DND-41 (cell line): ENCODE measurements at regions not wholly inside any gene's neighbourhood (a gene's known extent, or its start where the extent isn't known, plus 50 kb on each side); places are given as distances from the start of the nearest gene placed in this dataset.

Experiments used
- ATAC-seq: fragments of 200-7000 bp; cut with Tn5 transposase; 3 replicates; pipeline ENCODE4 v1.9.1; 2021; ENCODE audit warnings: low read depth; ENCODE audit not compliant: insufficient read depth
- DNase-seq: peaks from one replicate; pipeline ENCODE4 v3.0.0-alpha.2; 2020
- H2AFZ ChIP-seq: 2 replicates; pipeline ENCODE4 v1.6.0; 2012; ENCODE audit warnings: low read depth, low read length
- H3K27ac ChIP-seq: 2 replicates; pipeline ENCODE4 v1.5.1; 2012; ENCODE audit warnings: low read length, inconsistent platforms
- H3K27me3 ChIP-seq: fragments of 200-600 bp; sonication (generic); 2 replicates; pipeline ENCODE4 v1.6.0; 2012; ENCODE audit warnings: low read length, mild to moderate bottlenecking, inconsistent platforms; ENCODE audit not compliant: insufficient read depth, poor library complexity
- H3K36me3 ChIP-seq: 2 replicates; pipeline ENCODE4 v1.5.1; 2012; ENCODE audit warnings: low read length, inconsistent platforms; ENCODE audit not compliant: insufficient read depth
- H3K4me1 ChIP-seq: 2 replicates; pipeline ENCODE4 v1.5.1; 2012; ENCODE audit warnings: mild to moderate bottlenecking, low read length; ENCODE audit not compliant: insufficient read depth
- H3K4me2 ChIP-seq: 2 replicates; pipeline ENCODE4 v1.6.0; 2012; ENCODE audit warnings: mild to moderate bottlenecking, moderate library complexity, low read length, inconsistent platforms; ENCODE audit not compliant: insufficient read depth
- H3K4me3 ChIP-seq, 2 experiments: fragments of 200-600 bp in 1 of 2; shearing (Covaris generic) in 1 of 2; 2 replicates each; pipeline ENCODE4 v1.5.1; 2012 to 2016; ENCODE audit warnings: inconsistent platforms in 2 of 2, low read length in 2 of 2, mild to moderate bottlenecking in 2 of 2, low read depth in 1 of 2, moderate library complexity in 1 of 2
- H3K79me2 ChIP-seq: 2 replicates; pipeline ENCODE4 v1.6.0; 2012; ENCODE audit warnings: low read length, inconsistent platforms; ENCODE audit not compliant: insufficient read depth
- H3K9ac ChIP-seq: 2 replicates; pipeline ENCODE4 v1.6.0; 2012; ENCODE audit warnings: low read depth, mild to moderate bottlenecking, inconsistent platforms, low read length, moderate library complexity
- H3K9me3 ChIP-seq: 2 replicates; pipeline ENCODE4 v1.5.1; 2012; ENCODE audit warnings: low read length, moderate library complexity, mild to moderate bottlenecking, inconsistent platforms; ENCODE audit not compliant: insufficient read depth, severe bottlenecking
- H4K20me1 ChIP-seq: 2 replicates; pipeline ENCODE4 v1.6.0; 2012; ENCODE audit warnings: low read length; ENCODE audit not compliant: insufficient read depth
- CTCF ChIP-seq: IDR thresholded peaks from 2 replicates; pipeline ENCODE4 v1.5.1; 2012; ENCODE audit warnings: borderline replicate concordance, low read length, moderate library complexity, mild to moderate bottlenecking; ENCODE audit not compliant: poor library complexity, severe bottlenecking; ENCODE audit errors: extremely low read depth
- EZH2 ChIP-seq: IDR thresholded peaks from 3 replicates; pipeline ENCODE4 v1.6.1; 2012; ENCODE audit warnings: borderline replicate concordance, low read depth, mild to moderate bottlenecking, moderate library complexity, low read length, inconsistent platforms; ENCODE audit not compliant: severe bottlenecking

GRCh38 chr16:55059146-55059545 is 128.5 kb downstream of the IRX5 start:
- no peak overlapping the region for H2AFZ ChIP-seq
- H3K27ac ChIP-seq: no peak overlapping the region
- DNase-seq (no peak), ATAC-seq (no peak)
- peaks cover 4% of the 10 kb centered on the region for H3K27me3 ChIP-seq
- H3K9ac ChIP-seq: no peak overlapping the region
- H4K20me1 ChIP-seq: no peaks in the 10 kb centered on the region
- no peaks in the 10 kb centered on the region for H3K79me2 ChIP-seq
- H3K4me3 ChIP-seq: no peak overlapping the region
- no peaks in the 10 kb centered on the region for H3K36me3 ChIP-seq
- no peaks in the 10 kb centered on the region for H3K9me3 ChIP-seq
- H3K4me2 ChIP-seq: no peak overlapping the region
- no peaks in the 10 kb centered on the region for H3K4me1 ChIP-seq
- TF ChIP-seq EZH2: no peak
- no peak for TF ChIP-seq CTCF

GRCh38 chr16:55061126-55061525 is 130.5 kb downstream of the IRX5 start:
- peaks cover 4% of the 10 kb centered on the region for H3K27me3 ChIP-seq
- no peaks in the 10 kb centered on the region for H3K4me1 ChIP-seq
- no peaks in the 10 kb centered on the region for H3K9me3 ChIP-seq
- DNase-seq (no peak), ATAC-seq (no peak)
- H3K4me2 ChIP-seq: no peak overlapping the region
- H2AFZ ChIP-seq: no peak overlapping the region
- H4K20me1 ChIP-seq: no peaks in the 10 kb centered on the region
- no peaks in the 10 kb centered on the region for H3K36me3 ChIP-seq
- no peak overlapping the region for H3K4me3 ChIP-seq
- no peak overlapping the region for H3K9ac ChIP-seq
- no peak overlapping the region for H3K27ac ChIP-seq
- no peak for TF ChIP-seq EZH2
- no peak for TF ChIP-seq CTCF
- H3K79me2 ChIP-seq: no peaks in the 10 kb centered on the region

- Histone ChIP-seq H3K4me2 (no peak overlapping the region), H3K9me3 (no peaks in the 10 kb centered on the region), H3K4me3 (no peak overlapping the region), H3K79me2 (no peaks in the 10 kb centered on the region), H3K9ac (no peak overlapping the region), H3K27ac (no peak overlapping the region), H4K20me1 (no peaks in the 10 kb centered on the region), H3K4me1 (no peaks in the 10 kb centered on the region), H3K27me3 (peaks cover 4% of the 10 kb centered on the region), H2AFZ (no peak overlapping the region), H3K36me3 (no peaks in the 10 kb centered on the region)
- DNase-seq: no peak
- no peak for ATAC-seq
- TF ChIP-seq CTCF: no peak
- no peak for TF ChIP-seq EZH2
Observed at GRCh38 chr16:55062442-55062841, 131.8 kb downstream of the IRX5 start.

- H3K4me1 ChIP-seq: no peaks in the 10 kb centered on the region
- no peak for TF ChIP-seq CTCF
- H2AFZ ChIP-seq: no peak overlapping the region
- no peak overlapping the region for H3K9ac ChIP-seq
- no peaks in the 10 kb centered on the region for H3K9me3 ChIP-seq
- no peaks in the 10 kb centered on the region for H4K20me1 ChIP-seq
- ATAC-seq: no peak
- no peaks in the 10 kb centered on the region for H3K27me3 ChIP-seq
- H3K79me2 ChIP-seq: no peaks in the 10 kb centered on the region
- DNase-seq: no peak
- no peak overlapping the region for H3K4me2 ChIP-seq
- H3K4me3 ChIP-seq: no peak overlapping the region
- no peak overlapping the region for H3K27ac ChIP-seq
- H3K36me3 ChIP-seq: no peaks in the 10 kb centered on the region
Observed at GRCh38 chr16:55072976-55073375, 142.3 kb downstream of the IRX5 start.
